ENCODE measurements at regions not wholly inside any gene's neighbourhood (a gene's known extent, or its start where the extent isn't known, plus 50 kb on each side); places are given as distances from the start of the nearest gene placed in this dataset.
"Not testable (repeated sequence)": the region's sequence is repeated elsewhere in the genome, so short reads cannot be mapped to it uniquely, and the experiment has no call there.

DNA sequence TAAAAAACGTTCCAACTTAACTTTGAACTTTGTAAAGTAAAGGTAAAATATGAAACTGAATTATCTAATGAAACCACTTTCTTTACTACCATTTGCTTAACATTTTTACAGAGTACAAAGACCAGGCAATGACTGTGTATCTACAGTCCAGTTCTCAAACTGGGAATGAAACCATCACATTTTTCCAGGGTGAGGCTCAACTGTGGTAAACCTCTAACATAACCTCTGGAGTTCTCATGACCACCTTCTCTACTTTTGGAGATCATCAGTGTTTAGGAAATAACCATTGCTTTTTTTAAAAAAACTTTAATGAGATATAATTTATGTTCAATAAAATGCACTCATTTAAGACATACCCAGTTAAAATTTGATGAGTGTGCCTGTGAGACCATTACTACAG, 223.5 kb downstream of the RNF152 start:
- DNase-seq, result no peak

DNA sequence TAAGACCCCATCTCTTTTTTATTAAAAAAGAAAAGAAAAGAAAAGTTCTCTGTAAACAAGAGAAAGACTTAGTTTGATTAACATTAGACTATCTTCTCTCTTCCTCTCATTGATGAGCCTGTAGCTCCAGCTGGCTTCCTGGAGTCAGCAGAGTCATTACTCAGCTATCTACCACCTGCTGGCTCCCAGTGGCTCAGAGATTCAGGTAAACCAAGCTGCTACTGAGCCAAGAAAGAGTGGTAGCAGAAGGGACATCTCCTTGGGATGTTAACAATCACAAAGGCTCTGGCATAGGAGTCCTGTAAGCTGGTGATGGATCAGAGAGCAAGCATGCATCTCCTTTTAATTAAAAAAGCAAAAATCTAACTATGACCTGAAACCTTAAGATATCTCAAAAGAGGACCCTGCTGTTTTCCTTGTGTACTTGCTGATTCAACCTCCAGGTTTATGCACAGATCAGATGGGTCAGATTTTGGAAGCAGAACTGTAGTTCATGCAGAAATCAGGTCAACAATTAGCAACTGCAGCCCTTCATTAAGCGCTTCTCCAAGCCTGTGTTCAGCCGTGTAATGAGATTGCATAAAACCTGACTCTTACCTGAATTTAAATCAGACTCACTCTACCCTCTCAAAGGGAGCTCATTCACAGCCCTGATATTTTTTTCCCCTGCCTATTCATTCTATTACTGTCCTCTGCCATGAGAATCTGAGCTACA, 225.8 kb downstream of the RNF152 start:
- no peak for DNase-seq

GRCh38 chr18:61664419-61665084, 228.3 kb downstream of the RNF152 start:
- no peak for DNase-seq

DNA sequence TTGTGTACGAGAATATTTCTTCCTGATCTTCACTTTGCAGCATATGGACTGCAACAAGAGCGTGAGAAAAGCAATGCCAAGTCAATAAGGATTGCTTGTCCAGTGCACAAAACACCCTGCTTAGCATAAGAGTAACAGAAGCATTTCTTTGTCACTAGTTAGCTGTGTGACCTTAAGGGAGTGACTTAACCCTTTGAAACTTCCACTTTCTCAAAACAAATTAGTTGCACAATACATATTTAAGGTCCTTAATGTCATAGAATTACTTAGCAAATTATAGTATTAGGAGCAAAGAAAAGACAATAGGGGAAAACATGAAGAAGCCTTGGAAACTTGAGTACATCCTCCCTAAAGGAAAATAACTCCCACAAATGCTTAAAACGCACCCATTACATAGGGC, 230.1 kb downstream of the RNF152 start:
- DNase-seq, result no peak

- DNase-seq, result no peak
These were observed 234.4 kb downstream of the RNF152 start for GRCh38 chr18:61658431-61658830.

- DNase-seq, result no peak
These were observed 235.6 kb downstream of the RNF152 start for GRCh38 chr18:61657066-61657732.

DNA sequence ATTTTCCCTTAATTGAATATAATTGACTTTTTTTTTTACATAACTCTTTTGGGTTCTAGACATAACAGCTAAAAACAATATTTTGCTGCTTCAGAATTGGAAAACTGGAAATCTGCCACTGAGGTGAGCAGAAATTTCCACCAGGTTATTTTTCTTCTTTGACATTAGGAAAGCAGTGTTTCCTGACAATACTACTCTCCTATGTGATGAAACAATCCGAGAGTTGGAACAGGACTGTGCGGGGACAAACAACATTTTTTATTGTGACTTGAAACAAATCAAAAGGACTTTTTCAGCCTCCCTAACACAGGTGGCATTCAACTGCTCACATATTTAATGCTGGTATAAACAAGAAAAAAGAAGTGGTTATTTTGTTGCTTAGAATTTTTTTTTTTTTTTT, 237.2 kb downstream of the RNF152 start:
- DNase-seq, result no peak

DNA sequence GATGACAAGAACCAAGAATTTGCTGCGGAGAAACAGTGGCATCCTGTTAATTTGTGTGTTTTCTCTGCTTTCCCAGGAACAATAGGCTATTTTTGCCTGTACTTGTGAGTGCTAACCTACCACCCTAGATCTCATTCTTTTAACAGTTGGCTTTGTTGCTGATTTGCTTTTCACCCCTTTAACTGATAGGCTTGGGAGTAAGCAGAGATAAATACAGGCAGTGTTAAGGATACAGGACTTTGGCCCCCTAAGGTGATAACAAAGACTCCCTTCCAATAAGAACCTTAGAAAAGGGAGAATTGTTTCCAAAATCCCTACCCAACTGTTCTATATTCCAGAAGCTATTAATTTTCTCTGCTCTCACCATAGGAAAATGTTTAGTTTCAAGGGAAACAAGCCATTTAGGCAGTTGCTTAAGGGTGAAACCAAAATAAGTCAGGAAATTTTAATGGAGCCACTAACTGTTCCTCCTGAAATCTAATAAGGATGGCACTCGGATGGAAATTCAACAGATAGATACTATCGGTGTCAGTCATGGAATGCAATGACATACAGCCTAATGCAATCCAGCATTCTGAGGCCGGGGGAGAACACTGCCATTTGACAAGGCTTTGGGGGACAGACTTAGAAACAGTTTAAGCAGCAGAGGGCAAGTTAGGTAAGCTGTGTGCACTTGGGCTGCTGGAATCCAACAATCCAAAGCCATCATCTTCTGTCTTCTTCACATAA, 238.8 kb downstream of the RNF152 start:
- DNase-seq, result no peak

DNA sequence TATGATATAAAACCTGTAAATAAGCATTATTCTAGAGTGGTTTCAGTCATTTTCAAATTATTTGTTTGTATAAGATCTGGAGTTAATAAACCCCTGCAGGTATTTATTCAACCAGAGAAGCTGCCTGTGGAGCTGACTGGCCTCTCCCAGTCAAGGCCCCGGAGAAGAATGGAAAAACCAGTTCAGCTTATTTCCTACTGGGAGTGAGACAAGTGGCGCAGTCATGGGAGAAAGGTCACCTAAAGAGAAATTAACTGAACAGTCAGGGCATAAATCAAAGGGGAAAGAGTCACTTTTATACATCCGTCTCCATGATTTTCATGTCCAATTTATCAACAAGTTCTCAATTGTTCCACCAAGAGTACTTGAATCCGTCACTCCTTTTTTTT, 240.9 kb downstream of the RNF152 start:
- DNase-seq, result no peak

DNA sequence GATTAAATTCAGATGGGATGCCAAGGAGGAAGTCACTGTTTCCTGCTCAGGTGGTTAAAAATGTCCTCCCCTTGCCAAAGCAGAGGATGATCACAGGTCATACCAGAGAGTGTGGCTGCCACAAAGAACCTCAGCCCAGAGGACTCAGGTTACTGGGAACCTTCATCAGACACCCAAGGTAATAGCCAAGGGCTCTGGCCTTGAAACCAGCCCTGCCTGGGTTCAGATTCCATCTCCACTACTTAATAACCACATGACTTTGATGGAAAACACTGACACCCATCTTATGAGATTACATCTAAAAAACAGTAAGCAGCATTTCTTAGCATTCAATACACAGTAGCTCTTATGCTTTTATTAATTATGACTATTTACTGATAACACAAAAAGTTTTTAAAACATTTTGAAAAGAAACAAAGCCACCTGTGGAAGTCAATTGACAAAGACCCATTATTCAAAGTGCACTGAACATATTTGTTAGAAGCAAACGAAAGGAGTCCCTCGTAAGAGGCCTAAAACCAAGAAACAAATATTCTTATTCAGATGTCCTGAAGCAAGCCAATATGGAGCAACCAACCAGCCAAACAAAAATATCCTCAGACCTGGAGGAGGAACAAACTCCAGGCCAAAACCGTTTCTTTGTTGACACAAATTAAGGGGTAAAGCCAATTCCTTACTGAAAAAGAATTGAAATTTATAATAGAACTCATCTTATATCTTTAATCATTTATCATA, 241.5 kb downstream of the RNF152 start:
- no peak for DNase-seq

DNA sequence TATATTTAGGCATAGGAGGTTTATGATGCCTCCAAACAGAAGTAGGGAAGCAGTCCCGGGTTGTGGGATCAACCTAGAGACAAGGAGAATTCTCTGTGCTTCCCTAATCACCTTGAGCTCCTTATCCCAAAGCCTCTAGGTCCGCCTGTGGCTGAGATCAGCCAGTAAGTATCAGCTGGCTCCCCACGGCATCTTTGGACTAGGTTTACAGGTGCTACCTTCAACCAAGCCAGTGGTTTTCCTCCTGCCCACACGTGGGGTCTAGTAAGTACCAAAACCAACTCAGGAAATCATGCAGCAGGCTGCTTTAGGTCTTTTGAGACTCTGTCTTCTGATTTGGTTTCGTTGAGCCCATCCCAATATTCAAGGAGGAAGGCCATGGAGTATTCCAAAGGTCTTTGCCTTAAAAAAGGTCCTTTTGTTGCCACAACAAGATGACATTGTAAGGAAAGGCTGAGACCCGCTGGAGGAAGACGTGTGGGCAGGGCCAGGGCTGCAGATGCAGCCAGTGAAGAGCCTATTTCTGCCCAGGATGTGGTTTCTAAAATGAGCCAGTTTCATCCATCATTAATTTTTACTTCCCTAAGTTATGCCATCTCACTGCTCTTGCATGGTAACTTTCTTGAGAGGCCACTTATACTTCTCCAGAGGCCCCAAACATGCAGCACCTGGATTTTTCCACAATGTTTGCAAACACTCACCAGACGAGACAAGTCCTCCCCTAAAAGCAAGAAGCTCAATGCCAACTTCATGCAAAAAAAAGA, 248.7 kb downstream of the RNF152 start:
- DNase-seq, result no peak

DNA sequence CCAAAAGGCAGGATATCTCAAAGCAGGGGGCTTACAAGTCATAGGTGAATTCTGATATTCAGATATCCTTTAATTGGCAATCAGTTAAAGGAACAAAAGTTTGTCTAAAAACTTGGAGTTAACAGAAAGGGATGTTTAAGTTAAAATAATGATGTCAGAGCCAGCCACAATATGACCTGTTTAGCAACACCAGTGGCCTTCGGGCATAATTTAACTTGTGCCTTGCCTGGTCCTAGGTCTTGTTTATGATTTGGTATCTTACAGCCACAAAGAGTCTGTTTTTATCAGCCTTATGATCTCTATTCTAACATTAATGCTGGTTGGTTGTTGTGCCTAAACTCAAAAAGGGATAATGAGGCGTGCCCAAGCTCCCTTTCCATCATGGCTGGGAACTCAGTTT, 252.9 kb downstream of the RNF152 start:
- no peak for DNase-seq

DNA sequence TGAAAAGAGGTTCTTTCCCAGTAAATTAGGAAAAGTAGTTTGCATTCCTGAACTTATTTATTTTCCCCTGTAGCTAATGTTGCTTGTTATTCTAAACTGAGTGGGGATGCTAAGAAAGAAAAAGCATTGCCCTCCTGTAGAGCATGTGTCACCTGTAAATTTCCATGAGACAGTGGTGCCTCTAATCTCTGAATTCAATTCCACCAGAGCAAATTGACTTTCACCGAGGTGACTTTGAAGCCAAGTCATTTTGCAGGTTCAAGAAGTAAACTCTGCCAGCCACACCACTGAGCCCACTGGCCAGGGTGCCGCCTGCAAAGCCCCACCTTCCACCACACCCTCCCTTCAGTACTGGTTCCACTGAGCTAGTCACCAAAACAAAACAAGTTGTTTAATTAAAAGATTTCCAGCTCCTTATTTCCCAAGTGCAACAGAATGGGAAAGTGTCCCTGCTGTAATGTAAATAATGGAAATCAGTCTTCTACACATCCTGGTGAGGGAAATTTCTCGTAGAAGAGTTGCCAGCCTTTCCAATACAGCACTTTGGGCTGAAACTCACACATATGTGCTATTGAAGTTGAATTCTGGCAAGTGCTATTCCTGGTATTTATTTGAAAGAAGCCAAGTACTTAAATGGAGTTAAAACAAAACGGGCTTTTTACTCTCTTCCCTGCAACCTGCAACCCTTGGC, 254.8 kb downstream of the RNF152 start:
- DNase-seq, result no peak

- DNase-seq, result no peak
These were observed 255.5 kb downstream of the RNF152 start for GRCh38 chr18:61637319-61637718.

- peak; percentile 59 for DNase-seq
These were observed 256.8 kb downstream of the RNF152 start for GRCh38 chr18:61635901-61636528.

- no peak for DNase-seq
These were observed 264.7 kb downstream of the RNF152 start for GRCh38 chr18:61628085-61628484.

- DNase-seq, result not testable (repeated sequence)
These were observed 268.2 kb downstream of the RNF152 start for GRCh38 chr18:61624631-61625030.

DNA sequence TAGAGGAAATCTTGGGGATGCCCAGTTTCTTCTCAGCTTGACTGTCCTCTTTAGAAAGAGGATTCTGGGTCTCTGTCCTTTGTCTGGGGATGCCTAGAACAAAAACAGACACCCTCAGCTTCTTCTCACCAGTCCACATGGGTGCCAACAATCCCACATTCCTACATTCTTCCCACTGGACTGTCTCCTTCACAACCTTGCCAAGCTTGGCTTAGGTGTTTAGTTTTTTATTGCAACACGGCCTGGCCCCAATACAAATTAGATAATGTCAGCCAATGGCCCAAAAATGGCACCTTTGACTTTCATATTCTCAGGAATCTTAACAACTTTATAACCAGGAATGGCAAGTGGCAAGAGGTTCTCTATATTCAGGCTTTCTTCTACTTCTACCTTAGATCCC, 273.0 kb downstream of the RNF152 start:
- DNase-seq, result no peak

DNA sequence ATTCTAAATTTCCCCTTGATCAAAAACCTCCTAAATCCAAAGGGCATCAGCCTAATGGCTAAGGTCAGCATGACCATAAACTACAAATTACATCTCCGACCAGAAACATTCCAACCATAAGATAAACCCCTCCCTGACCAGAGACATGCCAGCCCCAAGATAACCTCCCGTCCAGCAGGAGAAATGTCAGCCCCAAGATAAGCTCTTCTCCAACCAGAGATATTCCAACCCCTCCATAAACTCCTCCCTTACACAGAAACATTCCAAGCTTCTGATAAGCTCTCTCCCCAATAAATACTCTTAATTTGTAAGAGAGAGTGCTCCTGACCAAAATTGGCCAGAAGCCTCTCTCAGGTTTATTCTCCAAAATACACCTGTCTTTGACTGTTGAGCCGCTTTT, 274.0 kb downstream of the RNF152 start:
- no peak for DNase-seq

DNA sequence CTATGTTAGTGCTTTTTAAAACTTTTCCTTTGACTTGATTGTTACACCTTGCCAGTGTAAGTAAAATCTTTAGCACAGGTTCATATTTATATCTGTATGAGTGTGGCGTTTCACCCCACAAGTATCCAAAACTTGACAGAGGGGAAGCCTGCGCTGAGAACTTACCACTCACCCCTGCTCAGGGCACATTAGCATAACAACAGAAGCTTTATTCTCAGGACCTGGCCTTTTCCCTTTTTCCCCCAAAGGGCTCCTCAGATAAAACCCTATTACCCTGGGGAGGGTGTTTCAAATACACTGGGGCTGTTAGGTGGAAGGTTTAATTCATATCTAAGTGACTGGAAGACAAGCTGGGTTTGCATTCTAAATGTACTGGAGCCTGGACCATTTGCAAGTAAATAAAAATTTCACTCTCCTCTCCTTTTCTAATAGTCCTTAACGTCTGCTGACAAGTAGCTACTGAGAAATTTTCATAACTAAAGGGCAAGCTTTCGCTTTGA, 276.6 kb downstream of the RNF152 start:
- no peak for DNase-seq

- DNase-seq, result no peak
These were observed 279.3 kb downstream of the CDH20 start for GRCh38 chr18:61612517-61612916.
